Vagina (tissue), 2 donors: ENCODE measurements at regions not wholly inside any gene's neighbourhood (a gene's known extent, or its start where the extent isn't known, plus 50 kb on each side); places are given as distances from the start of the nearest gene placed in this dataset.
"Not testable (repeated sequence)": the region's sequence is repeated elsewhere in the genome, so short reads cannot be mapped to it uniquely, and the experiment has no call there.

Experiments
- DNase-seq, 2 donors: peaks; one replicate each; pipeline ENCODE4 v3.0.0-alpha.2; 2017; ENCODE audit errors: extremely low spot score in 2 of 2
- H3K27ac ChIP-seq: fragments of 200-600 bp; sonication (generic); one replicate; pipeline ENCODE4 v1.5.1; 2019
- H3K27me3 ChIP-seq: fragments of 200-600 bp; sonication (generic); one replicate; pipeline ENCODE4 v1.5.1; 2019
- H3K36me3 ChIP-seq, 2 donors: fragments of 200-600 bp; sonication (generic); one replicate each; pipeline ENCODE4 v1.5.1; 2017 to 2019
- H3K4me1 ChIP-seq: fragments of 200-600 bp; sonication (generic); one replicate; pipeline ENCODE4 v1.5.1; 2019
- H3K4me3 ChIP-seq, 2 donors: fragments of 200-600 bp; sonication (generic); 1 replicate in 1 of 2; 2 replicates in 1 of 2; pipeline ENCODE4 v1.5.1; 2016 to 2019
- H3K9me3 ChIP-seq: fragments of 200-600 bp; sonication (generic); one replicate; pipeline ENCODE4 v1.5.1; 2019
- POLR2A ChIP-seq, 2 donors: fragments of 450-650 bp; IDR thresholded peaks; one replicate each; pipeline ENCODE4 v1.6.1; 2017; ENCODE audit warnings: antibody characterized with exemption in 2 of 2, mild to moderate bottlenecking in 2 of 2, moderate library complexity in 2 of 2
- POLR2AphosphoS5 ChIP-seq, 2 donors: sonication (generic); formaldehyde crosslinking; IDR thresholded peaks; one replicate each; pipeline ENCODE4 v1.9.0; 2017; ENCODE audit warnings: antibody characterized with exemption in 2 of 2, mild to moderate bottlenecking in 2 of 2, low read depth in 1 of 2; ENCODE audit not compliant: insufficient read depth in 1 of 2
- intact Hi-C: fragments of 100-400 bp; cut with DNase I; formaldehyde crosslinking; loops from one replicate; pipeline ENCODE4 v1.15.1; 2023
- TF ChIP-seq, protein P1 (sequence below), 3 experiments: fragments of 450-650 bp in 2 of 3; fragments of 200-600 bp in 1 of 3; sonication (generic) in 1 of 3; IDR thresholded peaks; one replicate each; pipeline ENCODE4 v1.5.1; 2017 to 2019; ENCODE audit warnings: antibody characterized with exemption in 3 of 3, mild to moderate bottlenecking in 2 of 3, moderate library complexity in 2 of 3

GRCh38 chr10:125252937-125253336 is 92.6 kb upstream of the CTBP2 start:
- Histone ChIP-seq H3K9me3 (no peaks in the 10 kb centered on the region), H3K36me3 (no peaks in the 10 kb centered on the region), H3K27ac (no peak overlapping the region), H3K4me3 (no peak overlapping the region), H3K27me3 (no peaks in the 10 kb centered on the region), H3K4me1 (no peaks in the 10 kb centered on the region)
- DNase-seq = no peak
- intact Hi-C loops = no loop called here
- TF ChIP-seq POLR2AphosphoS5 (IDR thresholded peaks at IDR 0.05; ENCODE audit: insufficient read depth in 1 of 2, low read depth in 1 of 2) = no peak
- TF ChIP-seq, protein P1, sequence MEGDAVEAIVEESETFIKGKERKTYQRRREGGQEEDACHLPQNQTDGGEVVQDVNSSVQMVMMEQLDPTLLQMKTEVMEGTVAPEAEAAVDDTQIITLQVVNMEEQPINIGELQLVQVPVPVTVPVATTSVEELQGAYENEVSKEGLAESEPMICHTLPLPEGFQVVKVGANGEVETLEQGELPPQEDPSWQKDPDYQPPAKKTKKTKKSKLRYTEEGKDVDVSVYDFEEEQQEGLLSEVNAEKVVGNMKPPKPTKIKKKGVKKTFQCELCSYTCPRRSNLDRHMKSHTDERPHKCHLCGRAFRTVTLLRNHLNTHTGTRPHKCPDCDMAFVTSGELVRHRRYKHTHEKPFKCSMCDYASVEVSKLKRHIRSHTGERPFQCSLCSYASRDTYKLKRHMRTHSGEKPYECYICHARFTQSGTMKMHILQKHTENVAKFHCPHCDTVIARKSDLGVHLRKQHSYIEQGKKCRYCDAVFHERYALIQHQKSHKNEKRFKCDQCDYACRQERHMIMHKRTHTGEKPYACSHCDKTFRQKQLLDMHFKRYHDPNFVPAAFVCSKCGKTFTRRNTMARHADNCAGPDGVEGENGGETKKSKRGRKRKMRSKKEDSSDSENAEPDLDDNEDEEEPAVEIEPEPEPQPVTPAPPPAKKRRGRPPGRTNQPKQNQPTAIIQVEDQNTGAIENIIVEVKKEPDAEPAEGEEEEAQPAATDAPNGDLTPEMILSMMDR (IDR thresholded peaks at IDR 0.05) = no peak
- no peak for TF ChIP-seq POLR2A (IDR thresholded peaks at IDR 0.05)

DNA sequence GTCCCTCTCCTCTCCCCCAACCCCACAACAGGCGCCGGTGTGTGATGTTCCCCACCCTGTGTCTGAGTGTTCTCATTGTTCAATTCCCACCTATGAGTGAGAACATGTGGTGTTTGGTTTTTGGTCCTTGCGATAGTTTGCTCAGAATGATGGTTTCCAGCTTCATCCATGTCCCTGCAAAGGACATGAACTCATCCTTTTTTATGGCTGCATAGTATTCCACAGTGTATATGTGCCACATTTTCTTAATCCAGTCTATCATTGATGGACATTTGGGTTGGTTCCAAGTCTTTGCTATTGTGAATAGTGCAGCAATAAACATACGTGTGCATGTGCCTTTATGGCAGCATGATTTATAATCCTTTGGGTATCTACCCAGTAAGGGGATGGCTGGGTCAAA is 90.5 kb upstream of the CTBP2 start:
- H3K4me3 ChIP-seq, DNase-seq, H3K9me3 ChIP-seq, H3K36me3 ChIP-seq, H3K27me3 ChIP-seq, H3K4me1 ChIP-seq, intact Hi-C loops, H3K27ac ChIP-seq: not testable (repeated sequence)

GRCh38 chr10:125249948-125250347 is 89.6 kb upstream of the CTBP2 start:
- no peaks in the 10 kb centered on the region for H3K4me1 ChIP-seq
- intact Hi-C loops = no loop called here
- H3K4me3 ChIP-seq = no peak overlapping the region
- no peak for TF ChIP-seq POLR2A (IDR thresholded peaks at IDR 0.05)
- TF ChIP-seq, protein P1 (IDR thresholded peaks at IDR 0.05) = no peak
- no peak for TF ChIP-seq POLR2AphosphoS5 (IDR thresholded peaks at IDR 0.05; ENCODE audit: insufficient read depth in 1 of 2, low read depth in 1 of 2)
- no peaks in the 10 kb centered on the region for H3K36me3 ChIP-seq
- H3K27me3 ChIP-seq = no peaks in the 10 kb centered on the region
- H3K9me3 ChIP-seq = no peaks in the 10 kb centered on the region
- DNase-seq = peak in 1 of 2 donors; percentile 34
- H3K27ac ChIP-seq = no peak overlapping the region

- no peak overlapping the region for H3K27ac ChIP-seq
- H3K4me3 ChIP-seq = no peak overlapping the region
- no peaks in the 10 kb centered on the region for H3K36me3 ChIP-seq
- DNase-seq = peak in 1 of 2 donors; percentile 8
- intact Hi-C loops = no loop called here
- no peaks in the 10 kb centered on the region for H3K4me1 ChIP-seq
- no peaks in the 10 kb centered on the region for H3K27me3 ChIP-seq
- TF ChIP-seq POLR2AphosphoS5 (IDR thresholded peaks at IDR 0.05; ENCODE audit: insufficient read depth in 1 of 2, low read depth in 1 of 2) = no peak
- TF ChIP-seq, protein P1 (IDR thresholded peaks at IDR 0.05) = no peak
- TF ChIP-seq POLR2A (IDR thresholded peaks at IDR 0.05) = no peak
- no peaks in the 10 kb centered on the region for H3K9me3 ChIP-seq
These were observed 88.1 kb upstream of the CTBP2 start for GRCh38 chr10:125248489-125248888.

DNA sequence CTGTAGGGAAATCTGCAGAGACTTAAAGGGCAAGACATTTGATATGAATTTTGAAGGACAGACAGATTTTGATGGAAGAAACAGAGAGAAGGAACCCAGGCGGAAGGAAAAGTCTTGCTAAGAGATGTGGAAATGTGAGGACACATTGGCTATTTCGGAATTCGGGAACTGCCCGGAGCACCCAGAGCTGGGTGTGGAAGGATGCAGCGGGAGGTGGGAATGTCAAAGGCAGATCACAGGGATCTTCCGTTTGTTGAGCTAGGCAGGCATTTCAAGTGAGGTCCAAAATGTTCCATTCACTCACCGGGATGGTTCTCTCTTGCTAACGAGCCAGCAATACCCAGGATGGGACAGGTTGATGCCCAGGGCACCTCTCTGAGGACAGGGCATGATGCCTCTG is 87.2 kb upstream of the CTBP2 start:
- DNase-seq = peak in 1 of 2 donors; percentile 27
- intact Hi-C loops = no loop called here

More for the DNA sequence above, 87.2 kb upstream of the CTBP2 start:
- Histone ChIP-seq H3K4me3 (no peak overlapping the region), H3K9me3 (no peaks in the 10 kb centered on the region), H3K36me3 (no peaks in the 10 kb centered on the region), H3K4me1 (no peaks in the 10 kb centered on the region), H3K27me3 (no peaks in the 10 kb centered on the region), H3K27ac (no peak overlapping the region)
- TF ChIP-seq POLR2A (IDR thresholded peaks at IDR 0.05) = no peak
- TF ChIP-seq, protein P1 (IDR thresholded peaks at IDR 0.05) = no peak
- TF ChIP-seq POLR2AphosphoS5 (IDR thresholded peaks at IDR 0.05; ENCODE audit: insufficient read depth in 1 of 2, low read depth in 1 of 2) = no peak
